GM13976 (cell line): ENCODE measurements at regions not wholly inside any gene's neighbourhood (a gene's known extent, or its start where the extent isn't known, plus 50 kb on each side); places are given as distances from the start of the nearest gene placed in this dataset.
"Not testable (repeated sequence)": the region's sequence is repeated elsewhere in the genome, so short reads cannot be mapped to it uniquely, and the experiment has no call there.

Experiments
- DNase-seq: peaks from one replicate; pipeline ENCODE4 v3.0.0; 2012; ENCODE audit warnings: low spot score
- CTCF ChIP-seq: IDR thresholded peaks from 2 replicates; pipeline ENCODE4 v1.5.1; 2012; ENCODE audit warnings: borderline replicate concordance, mild to moderate bottlenecking; ENCODE audit not compliant: insufficient read depth; ENCODE audit errors: extremely low read depth, missing control alignments, control extremely low read depth
- in situ Hi-C: fragments of 300-500 bp; cut with MboI; formaldehyde crosslinking; loops from one replicate; pipeline ENCODE4 v1.12.0; 2022; ENCODE audit warnings: low sequenced_read_pairs, mixed read lengths, inconsistent platforms; ENCODE audit not compliant: unreplicated experiment

GRCh38 chr16:58889516-58889915 is 155.4 kb upstream of the GOT2 start:
- TF ChIP-seq CTCF = no peak
- in situ Hi-C loops = no loop called here
- no peak for DNase-seq

GRCh38 chr16:58885528-58886170 is 151.5 kb upstream of the GOT2 start:
- no peak for DNase-seq
- no peak for TF ChIP-seq CTCF
- in situ Hi-C loops = no loop called here

- TF ChIP-seq CTCF = no peak
- DNase-seq = no peak
- in situ Hi-C loops = no loop called here
Observed at GRCh38 chr16:58884141-58884540, 150.0 kb upstream of the GOT2 start.

- no peak for TF ChIP-seq CTCF
- no peak for DNase-seq
- in situ Hi-C loops = no loop called here
Observed at GRCh38 chr16:58883131-58883530, 149.0 kb upstream of the GOT2 start.

- DNase-seq = peak; percentile 52
- in situ Hi-C loops = no loop called here
- TF ChIP-seq CTCF = no peak
Observed at GRCh38 chr16:58882292-58882691, 148.2 kb upstream of the GOT2 start.

GRCh38 chr16:58878641-58879040 is 144.5 kb upstream of the GOT2 start:
- in situ Hi-C loops, DNase-seq: not testable (repeated sequence)

GRCh38 chr16:58866935-58867334 is 132.8 kb upstream of the GOT2 start:
- TF ChIP-seq CTCF = no peak
- in situ Hi-C loops = no loop called here
- no peak for DNase-seq
